ENCODE measurements at regions not wholly inside any gene's neighbourhood (a gene's known extent, or its start where the extent isn't known, plus 50 kb on each side); places are given as distances from the start of the nearest gene placed in this dataset.

DNA sequence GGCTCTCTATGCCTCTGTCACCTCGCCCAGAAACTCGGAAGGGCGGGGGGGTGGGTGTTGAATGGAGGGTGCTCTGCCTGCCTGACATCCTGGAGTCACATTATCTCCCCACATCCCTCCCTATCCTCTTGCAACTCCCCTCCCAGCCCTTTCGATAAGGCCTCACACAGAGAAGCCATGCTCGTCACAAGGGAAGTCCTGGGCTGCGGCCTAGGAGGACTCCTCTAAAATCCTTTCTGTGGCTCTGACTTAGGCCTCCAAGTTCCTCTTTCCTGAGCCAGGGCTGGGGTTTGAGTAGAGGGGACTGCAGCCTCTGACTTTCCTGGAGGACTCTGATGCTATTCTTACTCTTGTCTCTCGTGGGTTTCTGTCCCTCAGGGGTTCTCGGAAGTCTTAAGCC lies 75.0 kb upstream of the PKDCC start:
- TF ChIP-seq, protein P1, sequence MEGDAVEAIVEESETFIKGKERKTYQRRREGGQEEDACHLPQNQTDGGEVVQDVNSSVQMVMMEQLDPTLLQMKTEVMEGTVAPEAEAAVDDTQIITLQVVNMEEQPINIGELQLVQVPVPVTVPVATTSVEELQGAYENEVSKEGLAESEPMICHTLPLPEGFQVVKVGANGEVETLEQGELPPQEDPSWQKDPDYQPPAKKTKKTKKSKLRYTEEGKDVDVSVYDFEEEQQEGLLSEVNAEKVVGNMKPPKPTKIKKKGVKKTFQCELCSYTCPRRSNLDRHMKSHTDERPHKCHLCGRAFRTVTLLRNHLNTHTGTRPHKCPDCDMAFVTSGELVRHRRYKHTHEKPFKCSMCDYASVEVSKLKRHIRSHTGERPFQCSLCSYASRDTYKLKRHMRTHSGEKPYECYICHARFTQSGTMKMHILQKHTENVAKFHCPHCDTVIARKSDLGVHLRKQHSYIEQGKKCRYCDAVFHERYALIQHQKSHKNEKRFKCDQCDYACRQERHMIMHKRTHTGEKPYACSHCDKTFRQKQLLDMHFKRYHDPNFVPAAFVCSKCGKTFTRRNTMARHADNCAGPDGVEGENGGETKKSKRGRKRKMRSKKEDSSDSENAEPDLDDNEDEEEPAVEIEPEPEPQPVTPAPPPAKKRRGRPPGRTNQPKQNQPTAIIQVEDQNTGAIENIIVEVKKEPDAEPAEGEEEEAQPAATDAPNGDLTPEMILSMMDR (IDR thresholded peaks at IDR 0.05) = no peak
- TF ChIP-seq POLR2A (IDR thresholded peaks at IDR 0.05) = no peak
